Neutrophil (primary cell): ENCODE measurements at regions not wholly inside any gene's neighbourhood (a gene's known extent, or its start where the extent isn't known, plus 50 kb on each side); places are given as distances from the start of the nearest gene placed in this dataset.

Experiments used
- H3K27ac ChIP-seq: fragments of 200-600 bp; sonication (generic); 2 replicates; pipeline ENCODE4 v1.5.1; 2016; ENCODE audit warnings: mild to moderate bottlenecking, moderate library complexity
- H3K27me3 ChIP-seq: fragments of 200-600 bp; sonication (generic); 2 replicates; pipeline ENCODE4 v1.6.0; 2016; ENCODE audit warnings: mild to moderate bottlenecking
- H3K36me3 ChIP-seq: fragments of 200-600 bp; sonication (generic); 2 replicates; pipeline ENCODE4 v1.5.1; 2017
- H3K4me1 ChIP-seq, 2 experiments: fragments of 200-600 bp in 1 of 2; sonication (generic) in 1 of 2; 1 replicate in 1 of 2; 2 replicates in 1 of 2; pipeline versions ENCODE4 v1.5.1 to v1.6.1; 2013 to 2016; ENCODE audit warnings: low read depth in 1 of 2, low read length in 1 of 2, mild to moderate bottlenecking in 1 of 2, moderate library complexity in 1 of 2; ENCODE audit not compliant: control insufficient read depth in 1 of 2, insufficient read depth in 1 of 2
- H3K4me3 ChIP-seq, 2 experiments: fragments of 200-600 bp in 1 of 2; sonication (generic) in 1 of 2; 1 replicate in 1 of 2; 2 replicates in 1 of 2; pipeline ENCODE4 v1.5.1; 2013 to 2016; ENCODE audit warnings: low read depth in 1 of 2, low read length in 1 of 2, mild to moderate bottlenecking in 1 of 2, moderate library complexity in 1 of 2
- H3K9me3 ChIP-seq: fragments of 200-600 bp; sonication (generic); 2 replicates; pipeline ENCODE4 v1.5.1; 2016
- TF ChIP-seq, protein P1 (sequence below): fragments of 200-600 bp; sonication (generic); IDR thresholded peaks from 2 replicates; pipeline ENCODE4 v1.5.1; 2016; ENCODE audit warnings: antibody characterized with exemption

DNA sequence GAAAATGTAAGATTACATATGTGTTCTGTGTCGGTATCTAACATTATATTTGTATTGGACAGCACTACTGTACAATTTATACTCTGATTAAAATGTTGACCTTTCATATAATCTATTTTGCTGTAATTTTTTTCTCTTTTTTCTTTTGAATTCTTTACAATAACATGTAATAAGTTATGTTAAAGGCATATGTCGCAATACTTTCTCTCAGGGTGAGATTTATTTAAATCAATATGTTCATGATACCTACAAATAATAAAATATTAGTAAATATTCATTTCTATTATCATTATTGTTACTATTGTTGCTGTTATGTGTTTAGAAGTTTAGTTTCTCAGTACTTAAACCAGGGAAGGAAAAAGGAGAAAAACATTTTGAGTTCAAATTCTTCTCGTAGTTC lies 807.4 kb downstream of the STIM2 start:
- Histone ChIP-seq H3K9me3 (no peaks in the 10 kb centered on the region), H3K36me3 (no peaks in the 10 kb centered on the region), H3K4me1 (no peaks in the 10 kb centered on the region), H3K4me3 (no peak overlapping the region), H3K27ac (no peak overlapping the region), H3K27me3 (no peaks in the 10 kb centered on the region)
- TF ChIP-seq, protein P1, sequence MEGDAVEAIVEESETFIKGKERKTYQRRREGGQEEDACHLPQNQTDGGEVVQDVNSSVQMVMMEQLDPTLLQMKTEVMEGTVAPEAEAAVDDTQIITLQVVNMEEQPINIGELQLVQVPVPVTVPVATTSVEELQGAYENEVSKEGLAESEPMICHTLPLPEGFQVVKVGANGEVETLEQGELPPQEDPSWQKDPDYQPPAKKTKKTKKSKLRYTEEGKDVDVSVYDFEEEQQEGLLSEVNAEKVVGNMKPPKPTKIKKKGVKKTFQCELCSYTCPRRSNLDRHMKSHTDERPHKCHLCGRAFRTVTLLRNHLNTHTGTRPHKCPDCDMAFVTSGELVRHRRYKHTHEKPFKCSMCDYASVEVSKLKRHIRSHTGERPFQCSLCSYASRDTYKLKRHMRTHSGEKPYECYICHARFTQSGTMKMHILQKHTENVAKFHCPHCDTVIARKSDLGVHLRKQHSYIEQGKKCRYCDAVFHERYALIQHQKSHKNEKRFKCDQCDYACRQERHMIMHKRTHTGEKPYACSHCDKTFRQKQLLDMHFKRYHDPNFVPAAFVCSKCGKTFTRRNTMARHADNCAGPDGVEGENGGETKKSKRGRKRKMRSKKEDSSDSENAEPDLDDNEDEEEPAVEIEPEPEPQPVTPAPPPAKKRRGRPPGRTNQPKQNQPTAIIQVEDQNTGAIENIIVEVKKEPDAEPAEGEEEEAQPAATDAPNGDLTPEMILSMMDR = no peak

DNA sequence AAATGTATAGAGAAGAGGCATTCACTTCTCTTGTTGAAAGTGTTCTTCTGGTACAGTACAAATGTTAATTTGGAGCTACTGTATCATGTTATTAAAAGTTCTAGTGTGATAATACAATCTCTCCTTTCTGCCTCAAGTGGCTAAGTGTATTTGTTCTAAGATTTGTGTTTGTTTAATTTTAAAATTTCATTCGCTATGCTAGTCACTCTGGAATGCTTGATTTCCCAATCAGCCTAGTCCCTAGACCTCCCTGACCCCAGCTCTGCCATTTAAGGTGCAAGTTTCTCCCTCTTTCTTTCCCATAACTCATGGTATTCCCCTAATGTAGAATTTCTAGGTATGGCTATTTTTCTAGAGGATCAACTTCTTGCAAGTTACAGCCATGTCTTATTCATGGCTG lies 817.4 kb downstream of the STIM2 start:
- Histone ChIP-seq H3K9me3 (no peaks in the 10 kb centered on the region), H3K4me1 (no peaks in the 10 kb centered on the region), H3K4me3 (no peak overlapping the region), H3K36me3 (no peaks in the 10 kb centered on the region), H3K27me3 (no peaks in the 10 kb centered on the region), H3K27ac (no peak overlapping the region)
- TF ChIP-seq, protein P1 = no peak

DNA sequence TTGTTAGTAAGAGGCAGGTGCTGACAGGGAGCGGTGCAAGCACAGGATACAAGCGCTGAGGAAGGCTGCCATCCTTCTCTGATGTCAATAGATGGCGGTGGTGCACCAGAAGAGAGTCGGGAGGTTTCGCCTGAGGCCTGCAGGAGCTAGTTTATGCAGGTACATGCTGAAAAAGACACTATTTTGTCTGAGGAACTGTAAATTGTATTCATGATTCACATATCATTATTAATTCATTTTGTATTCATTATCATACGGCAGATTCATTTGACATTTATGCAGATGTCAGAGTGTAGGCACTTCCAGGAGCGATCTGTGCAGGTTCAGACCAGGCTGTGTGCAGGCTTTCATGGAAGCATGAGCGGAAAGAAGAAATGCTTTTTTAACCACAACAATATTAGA lies 824.0 kb downstream of the STIM2 start:
- Histone ChIP-seq H3K4me1 (no peaks in the 10 kb centered on the region), H3K36me3 (no peaks in the 10 kb centered on the region), H3K27me3 (no peaks in the 10 kb centered on the region), H3K4me3 (no peak overlapping the region), H3K9me3 (no peaks in the 10 kb centered on the region), H3K27ac (no peak overlapping the region)
- TF ChIP-seq, protein P1 = no peak

DNA sequence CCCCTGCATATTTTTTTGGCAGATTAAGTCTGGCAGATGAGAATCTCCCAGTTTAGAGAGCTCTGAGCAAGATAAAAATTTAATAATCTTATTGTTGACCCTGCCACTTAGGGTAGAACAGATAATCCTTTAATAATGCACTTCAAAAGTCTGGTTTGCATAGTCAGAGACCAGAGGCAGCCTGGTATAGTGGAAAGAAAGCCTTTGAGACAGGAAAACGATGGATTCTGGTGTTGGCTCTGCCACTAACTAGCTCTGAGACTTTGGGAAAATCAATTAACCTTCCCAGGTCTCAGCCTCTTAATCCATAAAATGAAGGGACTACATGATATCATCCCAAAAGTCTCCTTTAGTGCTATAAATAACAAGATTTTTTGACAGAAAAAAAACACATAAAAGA lies 824.5 kb downstream of the STIM2 start:
- H3K9me3 ChIP-seq = no peaks in the 10 kb centered on the region
- no peaks in the 10 kb centered on the region for H3K4me1 ChIP-seq
- no peak overlapping the region for H3K4me3 ChIP-seq
- TF ChIP-seq, protein P1 = no peak
- H3K36me3 ChIP-seq = no peaks in the 10 kb centered on the region
- no peaks in the 10 kb centered on the region for H3K27me3 ChIP-seq
- H3K27ac ChIP-seq = no peak overlapping the region

DNA sequence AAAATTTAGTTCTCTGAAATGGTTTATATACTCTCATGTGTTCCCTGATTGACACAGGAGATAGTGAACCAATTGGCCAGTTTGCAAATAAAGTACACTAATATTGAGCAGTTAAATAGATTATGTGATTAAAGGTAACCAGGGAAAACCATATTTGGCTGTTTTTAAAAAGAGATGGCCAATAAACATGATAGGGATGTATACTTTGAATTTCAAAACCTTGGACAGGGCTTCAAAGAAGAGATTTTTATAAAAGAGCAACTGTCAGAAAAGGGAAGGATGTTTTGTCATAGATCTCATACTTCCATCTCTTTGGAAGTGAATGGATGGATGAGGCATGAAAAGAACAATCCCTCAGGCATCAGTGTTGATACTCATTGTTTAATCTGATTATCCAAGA lies 825.3 kb downstream of the STIM2 start:
- TF ChIP-seq, protein P1 = no peak

DNA sequence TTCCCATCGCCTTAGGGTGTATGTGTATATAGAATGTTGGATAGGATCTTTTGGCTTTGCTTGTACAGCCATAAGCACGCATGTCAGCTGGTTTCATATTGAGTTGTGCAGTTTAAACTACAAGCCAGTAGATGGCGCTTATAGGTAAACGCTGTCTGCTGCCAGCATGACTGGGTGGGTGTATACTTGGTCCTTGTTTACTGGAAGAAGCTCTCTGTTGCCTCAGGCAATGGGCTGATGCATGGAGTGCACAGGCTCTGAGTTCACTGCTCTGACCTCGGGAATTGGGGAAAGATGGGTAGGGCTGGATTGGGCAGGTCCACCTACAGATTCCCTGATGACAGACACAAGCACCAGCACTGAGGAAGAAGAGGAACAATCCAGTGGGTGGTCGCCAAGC lies 831.5 kb downstream of the STIM2 start:
- Histone ChIP-seq H3K36me3 (no peaks in the 10 kb centered on the region), H3K4me1 (no peaks in the 10 kb centered on the region), H3K27ac (no peak overlapping the region), H3K4me3 (no peak overlapping the region), H3K9me3 (no peaks in the 10 kb centered on the region), H3K27me3 (no peaks in the 10 kb centered on the region)
- TF ChIP-seq, protein P1 = no peak

More for the DNA sequence above, 825.3 kb downstream of the STIM2 start:
- Histone ChIP-seq H3K4me1 (no peaks in the 10 kb centered on the region), H3K27ac (no peak overlapping the region), H3K27me3 (no peaks in the 10 kb centered on the region), H3K9me3 (no peaks in the 10 kb centered on the region), H3K4me3 (no peak overlapping the region), H3K36me3 (no peaks in the 10 kb centered on the region)
